ENCODE measurements at regions not wholly inside any gene's neighbourhood (a gene's known extent, or its start where the extent isn't known, plus 50 kb on each side); places are given as distances from the start of the nearest gene placed in this dataset.

DNA sequence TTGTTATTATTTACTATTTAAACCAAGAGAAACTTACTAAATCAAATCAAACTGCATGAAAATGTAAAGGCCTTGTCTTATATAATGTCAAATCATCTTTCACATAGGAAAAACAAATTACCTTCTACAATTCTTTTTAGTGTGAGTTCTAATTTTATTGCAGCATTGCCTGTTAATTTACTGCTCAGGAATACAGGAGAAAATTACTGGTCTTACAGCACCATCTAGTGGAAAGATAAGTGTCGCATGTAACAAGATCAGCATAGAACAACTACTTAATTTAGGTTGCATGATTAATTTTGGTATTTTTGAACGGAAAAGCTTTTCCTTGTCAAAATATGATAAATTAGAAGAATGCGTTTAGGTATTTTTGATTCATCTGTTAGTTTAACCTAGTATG lies 502.7 kb downstream of the UQCRFS1 start:
- TF ChIP-seq POLR2A (IDR thresholded peaks at IDR 0.05; ENCODE audit: extremely low read depth, insufficient read length) (no peak), MYC (IDR thresholded peaks at IDR 0.05; ENCODE audit: low read depth, low read length) (no peak)
- TF ChIP-seq, protein P1, sequence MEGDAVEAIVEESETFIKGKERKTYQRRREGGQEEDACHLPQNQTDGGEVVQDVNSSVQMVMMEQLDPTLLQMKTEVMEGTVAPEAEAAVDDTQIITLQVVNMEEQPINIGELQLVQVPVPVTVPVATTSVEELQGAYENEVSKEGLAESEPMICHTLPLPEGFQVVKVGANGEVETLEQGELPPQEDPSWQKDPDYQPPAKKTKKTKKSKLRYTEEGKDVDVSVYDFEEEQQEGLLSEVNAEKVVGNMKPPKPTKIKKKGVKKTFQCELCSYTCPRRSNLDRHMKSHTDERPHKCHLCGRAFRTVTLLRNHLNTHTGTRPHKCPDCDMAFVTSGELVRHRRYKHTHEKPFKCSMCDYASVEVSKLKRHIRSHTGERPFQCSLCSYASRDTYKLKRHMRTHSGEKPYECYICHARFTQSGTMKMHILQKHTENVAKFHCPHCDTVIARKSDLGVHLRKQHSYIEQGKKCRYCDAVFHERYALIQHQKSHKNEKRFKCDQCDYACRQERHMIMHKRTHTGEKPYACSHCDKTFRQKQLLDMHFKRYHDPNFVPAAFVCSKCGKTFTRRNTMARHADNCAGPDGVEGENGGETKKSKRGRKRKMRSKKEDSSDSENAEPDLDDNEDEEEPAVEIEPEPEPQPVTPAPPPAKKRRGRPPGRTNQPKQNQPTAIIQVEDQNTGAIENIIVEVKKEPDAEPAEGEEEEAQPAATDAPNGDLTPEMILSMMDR (IDR thresholded peaks at IDR 0.05; ENCODE audit: low read depth, low read length) = no peak
- TF ChIP-seq, protein P2, sequence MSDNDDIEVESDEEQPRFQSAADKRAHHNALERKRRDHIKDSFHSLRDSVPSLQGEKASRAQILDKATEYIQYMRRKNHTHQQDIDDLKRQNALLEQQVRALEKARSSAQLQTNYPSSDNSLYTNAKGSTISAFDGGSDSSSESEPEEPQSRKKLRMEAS (IDR thresholded peaks at IDR 0.05; ENCODE audit: low read depth, low read length) = no peak
